WTC11 (cell line): ENCODE measurements at regions not wholly inside any gene's neighbourhood (a gene's known extent, or its start where the extent isn't known, plus 50 kb on each side); places are given as distances from the start of the nearest gene placed in this dataset.

Source experiments
- ATAC-seq: fragments of 200-7000 bp; cut with Tn5 transposase; 2 replicates; pipeline ENCODE4 v1.10.0; 2021; ENCODE audit warnings: mild to moderate bottlenecking, moderate library complexity
- CTCF ChIA-PET: fragments of 300-600 bp; sonication (Branson Sonifier 250); formaldehyde crosslinking; loops from one replicate; lab custom pipeline; 2021; ENCODE audit warnings: antibody characterized with exemption; lab: Charles Lee
- POLR2A ChIA-PET: fragments of 350-600 bp; sonication (Branson Sonifier 250); formaldehyde crosslinking; loops from one replicate; lab custom pipeline; 2021; ENCODE audit warnings: antibody characterized with exemption; lab: Charles Lee
- DNase-seq: peaks from one replicate; pipeline ENCODE4 v3.0.0; 2021; ENCODE audit warnings: low spot score
- H3K27ac Mint-ChIP-seq: 2 replicates; pipeline ENCODE4 v1.8.0; 2021; ENCODE audit warnings: mixed read lengths
- H3K27me3 Mint-ChIP-seq: 2 replicates; pipeline ENCODE4 v1.8.0; 2021; ENCODE audit warnings: low read depth, mild to moderate bottlenecking, moderate library complexity, mixed read lengths
- H3K36me3 Mint-ChIP-seq: 2 replicates; pipeline ENCODE4 v1.8.0; 2021; ENCODE audit warnings: mixed read lengths
- H3K4me1 Mint-ChIP-seq: 2 replicates; pipeline ENCODE4 v1.8.0; 2022; ENCODE audit warnings: mixed read lengths
- H3K4me3 Mint-ChIP-seq: 2 replicates; pipeline ENCODE4 v1.8.0; 2021; ENCODE audit warnings: mild to moderate bottlenecking, moderate library complexity, mixed read lengths
- H3K9me3 Mint-ChIP-seq: 2 replicates; pipeline ENCODE4 v1.8.0; 2021; ENCODE audit warnings: mixed read lengths
- CBFB ChIP-seq: sonication (generic); formaldehyde crosslinking; IDR thresholded peaks from 2 replicates; pipeline ENCODE4 v1.8.1; 2022; ENCODE audit warnings: mild to moderate bottlenecking, low read depth, missing genetic modification reagents
- ELF4 ChIP-seq: sonication (generic); formaldehyde crosslinking; IDR thresholded peaks from 2 replicates; pipeline ENCODE4 v1.8.1; 2022; ENCODE audit warnings: low read depth, mild to moderate bottlenecking, moderate library complexity, missing genetic modification reagents
- JAZF1 ChIP-seq: fragments of 250-450 bp; sonication (Bioruptor Pico); IDR thresholded peaks from 2 replicates; pipeline ENCODE4 v1.9.0; 2021; ENCODE audit warnings: moderate library complexity, mild to moderate bottlenecking, inconsistent platforms
- MXD4 ChIP-seq: fragments of 250-450 bp; sonication (Bioruptor Pico); IDR thresholded peaks from 2 replicates; pipeline ENCODE4 v1.8.0; 2021; ENCODE audit warnings: mild to moderate bottlenecking, moderate library complexity, borderline replicate concordance
- ZNF138 ChIP-seq: sonication (generic); formaldehyde crosslinking; conservative IDR thresholded peaks from 2 replicates; pipeline ENCODE4 v1.8.1; 2022; ENCODE audit warnings: mild to moderate bottlenecking, moderate library complexity, missing genetic modification reagents
- ZNF317 ChIP-seq: sonication (generic); formaldehyde crosslinking; IDR thresholded peaks from 2 replicates; pipeline ENCODE4 v1.8.1; 2023; ENCODE audit warnings: low read depth, mild to moderate bottlenecking, moderate library complexity, missing genetic modification reagents, borderline replicate concordance
- ZNF396 ChIP-seq: fragments of 250-450 bp; sonication (Bioruptor Pico); IDR thresholded peaks from 2 replicates; pipeline ENCODE4 v1.8.0; 2021; ENCODE audit warnings: mild to moderate bottlenecking, moderate library complexity, borderline replicate concordance
- TF ChIP-seq, protein P1 (sequence below): fragments of 250-450 bp; sonication (Bioruptor Pico); IDR thresholded peaks from 2 replicates; pipeline ENCODE4 v1.9.0; 2021; ENCODE audit warnings: mild to moderate bottlenecking
- TF ChIP-seq, protein P2 (sequence below): sonication (generic); formaldehyde crosslinking; IDR thresholded peaks from 2 replicates; pipeline ENCODE4 v1.8.0; 2023; ENCODE audit warnings: mild to moderate bottlenecking, missing genetic modification reagents
- TF ChIP-seq, protein P3 (sequence below): sonication (generic); formaldehyde crosslinking; IDR thresholded peaks from 2 replicates; pipeline ENCODE4 v1.8.1; 2023; ENCODE audit warnings: mild to moderate bottlenecking, missing genetic modification reagents
- TF ChIP-seq, protein P4 (sequence below): sonication (generic); formaldehyde crosslinking; IDR thresholded peaks from 2 replicates; pipeline ENCODE4 v1.8.1; 2022; ENCODE audit warnings: mild to moderate bottlenecking, missing genetic modification reagents, moderate library complexity, borderline replicate concordance
- TF ChIP-seq, protein P5 (sequence below): fragments of 250-450 bp; sonication (Bioruptor Pico); IDR thresholded peaks from 2 replicates; pipeline ENCODE4 v1.9.0; 2021; ENCODE audit warnings: moderate library complexity, mild to moderate bottlenecking, inconsistent platforms, borderline replicate concordance
- TF ChIP-seq, protein P6 (sequence below): sonication (generic); formaldehyde crosslinking; IDR thresholded peaks from 2 replicates; pipeline ENCODE4 v1.8.1; 2022; ENCODE audit warnings: low read depth, missing genetic modification reagents, borderline replicate concordance
- TF ChIP-seq, protein P7 (sequence below): sonication (generic); formaldehyde crosslinking; IDR thresholded peaks from 2 replicates; pipeline ENCODE4 v1.8.1; 2022; ENCODE audit warnings: mild to moderate bottlenecking, moderate library complexity, missing genetic modification reagents

DNA sequence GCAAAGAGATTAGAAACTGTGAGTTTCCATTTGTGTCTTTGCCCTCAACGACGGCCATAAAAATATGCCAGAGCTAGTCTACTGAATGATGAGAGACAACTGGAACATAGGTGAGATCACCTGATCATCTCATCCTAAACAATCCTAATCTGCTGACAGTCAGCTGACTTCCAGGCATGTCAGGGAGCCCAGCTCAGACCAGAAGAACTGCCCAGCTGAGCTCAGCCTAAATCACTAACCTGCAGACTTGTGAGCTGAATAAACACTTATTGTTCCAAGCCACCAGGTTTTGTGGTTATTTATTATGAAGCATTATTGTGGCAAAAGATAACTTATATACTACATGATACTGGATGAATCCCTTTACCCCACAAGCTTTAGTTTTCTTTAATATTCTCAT lies 118.9 kb upstream of the PLEKHG7 start (continued):
- TF ChIP-seq, protein P1, sequence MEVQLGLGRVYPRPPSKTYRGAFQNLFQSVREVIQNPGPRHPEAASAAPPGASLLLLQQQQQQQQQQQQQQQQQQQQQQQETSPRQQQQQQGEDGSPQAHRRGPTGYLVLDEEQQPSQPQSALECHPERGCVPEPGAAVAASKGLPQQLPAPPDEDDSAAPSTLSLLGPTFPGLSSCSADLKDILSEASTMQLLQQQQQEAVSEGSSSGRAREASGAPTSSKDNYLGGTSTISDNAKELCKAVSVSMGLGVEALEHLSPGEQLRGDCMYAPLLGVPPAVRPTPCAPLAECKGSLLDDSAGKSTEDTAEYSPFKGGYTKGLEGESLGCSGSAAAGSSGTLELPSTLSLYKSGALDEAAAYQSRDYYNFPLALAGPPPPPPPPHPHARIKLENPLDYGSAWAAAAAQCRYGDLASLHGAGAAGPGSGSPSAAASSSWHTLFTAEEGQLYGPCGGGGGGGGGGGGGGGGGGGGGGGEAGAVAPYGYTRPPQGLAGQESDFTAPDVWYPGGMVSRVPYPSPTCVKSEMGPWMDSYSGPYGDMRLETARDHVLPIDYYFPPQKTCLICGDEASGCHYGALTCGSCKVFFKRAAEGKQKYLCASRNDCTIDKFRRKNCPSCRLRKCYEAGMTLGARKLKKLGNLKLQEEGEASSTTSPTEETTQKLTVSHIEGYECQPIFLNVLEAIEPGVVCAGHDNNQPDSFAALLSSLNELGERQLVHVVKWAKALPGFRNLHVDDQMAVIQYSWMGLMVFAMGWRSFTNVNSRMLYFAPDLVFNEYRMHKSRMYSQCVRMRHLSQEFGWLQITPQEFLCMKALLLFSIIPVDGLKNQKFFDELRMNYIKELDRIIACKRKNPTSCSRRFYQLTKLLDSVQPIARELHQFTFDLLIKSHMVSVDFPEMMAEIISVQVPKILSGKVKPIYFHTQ (CRISPR knock-in tag), result no peak
- TF ChIP-seq, protein P2, sequence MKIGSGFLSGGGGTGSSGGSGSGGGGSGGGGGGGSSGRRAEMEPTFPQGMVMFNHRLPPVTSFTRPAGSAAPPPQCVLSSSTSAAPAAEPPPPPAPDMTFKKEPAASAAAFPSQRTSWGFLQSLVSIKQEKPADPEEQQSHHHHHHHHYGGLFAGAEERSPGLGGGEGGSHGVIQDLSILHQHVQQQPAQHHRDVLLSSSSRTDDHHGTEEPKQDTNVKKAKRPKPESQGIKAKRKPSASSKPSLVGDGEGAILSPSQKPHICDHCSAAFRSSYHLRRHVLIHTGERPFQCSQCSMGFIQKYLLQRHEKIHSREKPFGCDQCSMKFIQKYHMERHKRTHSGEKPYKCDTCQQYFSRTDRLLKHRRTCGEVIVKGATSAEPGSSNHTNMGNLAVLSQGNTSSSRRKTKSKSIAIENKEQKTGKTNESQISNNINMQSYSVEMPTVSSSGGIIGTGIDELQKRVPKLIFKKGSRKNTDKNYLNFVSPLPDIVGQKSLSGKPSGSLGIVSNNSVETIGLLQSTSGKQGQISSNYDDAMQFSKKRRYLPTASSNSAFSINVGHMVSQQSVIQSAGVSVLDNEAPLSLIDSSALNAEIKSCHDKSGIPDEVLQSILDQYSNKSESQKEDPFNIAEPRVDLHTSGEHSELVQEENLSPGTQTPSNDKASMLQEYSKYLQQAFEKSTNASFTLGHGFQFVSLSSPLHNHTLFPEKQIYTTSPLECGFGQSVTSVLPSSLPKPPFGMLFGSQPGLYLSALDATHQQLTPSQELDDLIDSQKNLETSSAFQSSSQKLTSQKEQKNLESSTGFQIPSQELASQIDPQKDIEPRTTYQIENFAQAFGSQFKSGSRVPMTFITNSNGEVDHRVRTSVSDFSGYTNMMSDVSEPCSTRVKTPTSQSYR (CRISPR knock-in tag), result no peak
- TF ChIP-seq ZNF317 (CRISPR knock-in tag) (no peak), ZNF396 (no peak)
- TF ChIP-seq, protein P3, sequence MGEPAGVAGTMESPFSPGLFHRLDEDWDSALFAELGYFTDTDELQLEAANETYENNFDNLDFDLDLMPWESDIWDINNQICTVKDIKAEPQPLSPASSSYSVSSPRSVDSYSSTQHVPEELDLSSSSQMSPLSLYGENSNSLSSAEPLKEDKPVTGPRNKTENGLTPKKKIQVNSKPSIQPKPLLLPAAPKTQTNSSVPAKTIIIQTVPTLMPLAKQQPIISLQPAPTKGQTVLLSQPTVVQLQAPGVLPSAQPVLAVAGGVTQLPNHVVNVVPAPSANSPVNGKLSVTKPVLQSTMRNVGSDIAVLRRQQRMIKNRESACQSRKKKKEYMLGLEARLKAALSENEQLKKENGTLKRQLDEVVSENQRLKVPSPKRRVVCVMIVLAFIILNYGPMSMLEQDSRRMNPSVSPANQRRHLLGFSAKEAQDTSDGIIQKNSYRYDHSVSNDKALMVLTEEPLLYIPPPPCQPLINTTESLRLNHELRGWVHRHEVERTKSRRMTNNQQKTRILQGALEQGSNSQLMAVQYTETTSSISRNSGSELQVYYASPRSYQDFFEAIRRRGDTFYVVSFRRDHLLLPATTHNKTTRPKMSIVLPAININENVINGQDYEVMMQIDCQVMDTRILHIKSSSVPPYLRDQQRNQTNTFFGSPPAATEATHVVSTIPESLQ (CRISPR knock-in tag), result no peak
- TF ChIP-seq, protein P4, sequence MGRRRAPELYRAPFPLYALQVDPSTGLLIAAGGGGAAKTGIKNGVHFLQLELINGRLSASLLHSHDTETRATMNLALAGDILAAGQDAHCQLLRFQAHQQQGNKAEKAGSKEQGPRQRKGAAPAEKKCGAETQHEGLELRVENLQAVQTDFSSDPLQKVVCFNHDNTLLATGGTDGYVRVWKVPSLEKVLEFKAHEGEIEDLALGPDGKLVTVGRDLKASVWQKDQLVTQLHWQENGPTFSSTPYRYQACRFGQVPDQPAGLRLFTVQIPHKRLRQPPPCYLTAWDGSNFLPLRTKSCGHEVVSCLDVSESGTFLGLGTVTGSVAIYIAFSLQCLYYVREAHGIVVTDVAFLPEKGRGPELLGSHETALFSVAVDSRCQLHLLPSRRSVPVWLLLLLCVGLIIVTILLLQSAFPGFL (CRISPR knock-in tag), result no peak

DNA sequence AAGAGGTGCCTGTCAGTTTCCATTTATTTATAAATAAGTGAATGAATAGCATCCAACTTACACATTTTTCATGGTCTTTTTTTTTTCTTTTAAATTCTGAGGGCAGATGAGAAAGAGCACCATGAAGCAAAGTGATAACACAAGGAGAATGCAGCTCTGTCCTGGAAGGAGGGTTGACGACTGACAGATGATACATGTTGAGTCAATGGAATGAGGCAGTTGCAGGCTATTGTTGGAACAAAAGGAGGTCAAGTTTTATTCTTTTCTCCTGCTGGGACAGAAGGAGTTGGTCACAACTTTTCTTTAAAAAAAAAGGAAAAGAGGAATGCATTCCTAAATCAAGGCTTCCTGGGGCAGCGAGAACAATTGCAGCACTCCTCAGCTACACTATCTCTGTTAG lies 119.9 kb upstream of the PLEKHG7 start:
- ATAC-seq, result peak; percentile 38
- Mint-ChIP-seq H3K4me1 (peaks cover 10% of the 10 kb centered on the region), H3K4me3 (no peak overlapping the region), H3K36me3 (peaks cover 7% of the 10 kb centered on the region), H3K27me3 (no peaks in the 10 kb centered on the region; the same call in none of the 2 replicates), H3K9me3 (peaks cover 16% of the 10 kb centered on the region), H3K27ac (no peak overlapping the region)
- no peak for DNase-seq
- CTCF ChIA-PET, result interaction anchor here (1.0 to 1.2 kb wide), 3 partner anchors 9 to 1201 kb away, joined by 3 to 4 read pairs (median 4); no protein-coding TSS in a partner anchor
- peak; percentile 75; the same call in 1 of the 2 replicates for TF ChIP-seq ZNF317 (CRISPR knock-in tag)
- no peak for TF ChIP-seq JAZF1
- POLR2A ChIA-PET, result no interaction called here

DNA sequence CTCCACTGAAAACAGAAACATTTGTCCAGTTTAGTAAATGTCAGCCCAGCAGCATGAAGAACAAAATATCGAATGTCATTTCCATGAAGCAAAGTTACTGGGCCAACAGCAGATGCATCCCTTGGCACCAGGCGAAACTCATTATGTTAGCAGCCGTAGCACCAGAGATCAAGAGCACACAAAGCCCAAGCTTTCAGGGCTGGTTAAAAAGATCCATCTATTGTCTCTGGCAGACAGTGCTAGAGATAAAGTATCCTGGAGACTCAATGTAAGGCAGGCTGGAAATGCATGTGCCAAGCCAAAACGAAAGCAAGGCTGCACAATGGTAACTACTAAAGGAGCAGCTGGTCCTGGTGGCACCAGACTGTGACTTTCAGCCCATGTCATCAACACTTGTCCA lies 120.3 kb upstream of the PLEKHG7 start:
- H3K36me3 Mint-ChIP-seq, result peaks cover 7% of the 10 kb centered on the region
- H3K27me3 Mint-ChIP-seq, result no peaks in the 10 kb centered on the region; the same call in none of the 2 replicates
- ChIA-PET CTCF (interaction anchor here (1.0 to 1.2 kb wide), 2 partner anchors 10 to 67 kb away, joined by 3 to 4 read pairs; no protein-coding TSS in a partner anchor), POLR2A (no interaction called here)
- peaks cover 10% of the 10 kb centered on the region for H3K4me1 Mint-ChIP-seq
- H3K4me3 Mint-ChIP-seq, result no peak overlapping the region
- peaks cover 16% of the 10 kb centered on the region for H3K9me3 Mint-ChIP-seq
- DNase-seq (no peak), ATAC-seq (no peak)
- no peak overlapping the region for H3K27ac Mint-ChIP-seq
- TF ChIP-seq ZNF138, result no peak
- TF ChIP-seq, protein P5, sequence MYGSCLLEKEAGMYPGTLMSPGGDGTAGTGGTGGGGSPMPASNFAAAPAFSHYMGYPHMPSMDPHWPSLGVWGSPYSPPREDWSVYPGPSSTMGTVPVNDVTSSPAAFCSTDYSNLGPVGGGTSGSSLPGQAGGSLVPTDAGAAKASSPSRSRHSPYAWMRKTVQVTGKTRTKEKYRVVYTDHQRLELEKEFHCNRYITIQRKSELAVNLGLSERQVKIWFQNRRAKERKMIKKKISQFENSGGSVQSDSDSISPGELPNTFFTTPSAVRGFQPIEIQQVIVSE, result no peak

DNA sequence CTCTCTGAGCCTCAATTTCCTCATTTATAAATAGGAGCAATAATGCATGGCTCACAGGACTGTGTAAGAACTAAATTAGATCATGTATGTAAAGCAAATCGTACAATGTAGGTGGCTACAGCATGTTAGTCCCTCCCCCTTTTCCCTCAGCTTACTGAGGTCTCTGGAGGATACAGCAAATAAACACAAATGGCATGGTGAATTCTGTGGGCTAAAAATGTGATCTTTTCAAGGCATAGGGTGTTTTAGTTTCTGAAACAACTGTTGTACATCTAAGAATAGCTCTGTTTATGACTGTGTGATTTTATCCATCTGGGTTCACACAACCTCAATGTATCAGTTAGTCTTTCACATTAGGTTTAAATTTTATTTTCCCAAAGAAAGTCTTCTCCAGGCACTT lies 121.2 kb upstream of the PLEKHG7 start:
- H3K27ac Mint-ChIP-seq, result no peak overlapping the region
- CTCF ChIA-PET, result no interaction called here
- TF ChIP-seq MXD4 (CRISPR knock-in tag) (no peak), ELF4 (CRISPR knock-in tag) (no peak), CBFB (CRISPR knock-in tag) (no peak)
- TF ChIP-seq, protein P6, sequence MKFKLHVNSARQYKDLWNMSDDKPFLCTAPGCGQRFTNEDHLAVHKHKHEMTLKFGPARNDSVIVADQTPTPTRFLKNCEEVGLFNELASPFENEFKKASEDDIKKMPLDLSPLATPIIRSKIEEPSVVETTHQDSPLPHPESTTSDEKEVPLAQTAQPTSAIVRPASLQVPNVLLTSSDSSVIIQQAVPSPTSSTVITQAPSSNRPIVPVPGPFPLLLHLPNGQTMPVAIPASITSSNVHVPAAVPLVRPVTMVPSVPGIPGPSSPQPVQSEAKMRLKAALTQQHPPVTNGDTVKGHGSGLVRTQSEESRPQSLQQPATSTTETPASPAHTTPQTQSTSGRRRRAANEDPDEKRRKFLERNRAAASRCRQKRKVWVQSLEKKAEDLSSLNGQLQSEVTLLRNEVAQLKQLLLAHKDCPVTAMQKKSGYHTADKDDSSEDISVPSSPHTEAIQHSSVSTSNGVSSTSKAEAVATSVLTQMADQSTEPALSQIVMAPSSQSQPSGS, result no peak
- TF ChIP-seq, protein P7, sequence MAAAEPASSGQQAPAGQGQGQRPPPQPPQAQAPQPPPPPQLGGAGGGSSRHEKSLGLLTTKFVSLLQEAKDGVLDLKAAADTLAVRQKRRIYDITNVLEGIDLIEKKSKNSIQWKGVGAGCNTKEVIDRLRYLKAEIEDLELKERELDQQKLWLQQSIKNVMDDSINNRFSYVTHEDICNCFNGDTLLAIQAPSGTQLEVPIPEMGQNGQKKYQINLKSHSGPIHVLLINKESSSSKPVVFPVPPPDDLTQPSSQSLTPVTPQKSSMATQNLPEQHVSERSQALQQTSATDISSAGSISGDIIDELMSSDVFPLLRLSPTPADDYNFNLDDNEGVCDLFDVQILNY, result no peak
- TF ChIP-seq, protein P3 (CRISPR knock-in tag), result no peak

More for the DNA sequence above, 121.2 kb upstream of the PLEKHG7 start:
- H3K4me3 Mint-ChIP-seq, result no peak overlapping the region
- POLR2A ChIA-PET, result no interaction called here
- H3K36me3 Mint-ChIP-seq, result peaks cover 9% of the 10 kb centered on the region
- peaks cover 10% of the 10 kb centered on the region for H3K4me1 Mint-ChIP-seq
- H3K27me3 Mint-ChIP-seq, result no peaks in the 10 kb centered on the region; the same call in none of the 2 replicates
- peaks cover 19% of the 10 kb centered on the region for H3K9me3 Mint-ChIP-seq
- no peak for ATAC-seq
- DNase-seq, result no peak
